Stimulated activated memory B cell treated with anti-CD40 and anti-IgM and Interleukin-4, amounts not matched to agents 10 μg/mL and 1 μg/mL and 100 μg/mL, for 72 hours (primary cell): ENCODE measurements at regions not wholly inside any gene's neighbourhood (a gene's known extent, or its start where the extent isn't known, plus 50 kb on each side); places are given as distances from the start of the nearest gene placed in this dataset.
"Not testable (repeated sequence)": the region's sequence is repeated elsewhere in the genome, so short reads cannot be mapped to it uniquely, and the experiment has no call there.

Experiments used
- ATAC-seq: fragments of 150-1000 bp; cut with Tn5 transposase; 2 replicates; pipeline ENCODE4 v1.10.0; 2021
- H3K27ac Mint-ChIP-seq: one replicate; pipeline ENCODE4 v1.8.0; 2022; ENCODE audit warnings: mild to moderate bottlenecking, mixed read lengths
- H3K27me3 Mint-ChIP-seq: one replicate; pipeline ENCODE4 v1.8.0; 2022; ENCODE audit warnings: mixed read lengths
- H3K36me3 Mint-ChIP-seq: one replicate; pipeline ENCODE4 v1.8.0; 2022; ENCODE audit warnings: mixed read lengths
- H3K4me1 Mint-ChIP-seq: one replicate; pipeline ENCODE4 v1.8.0; 2022; ENCODE audit warnings: mixed read lengths
- H3K4me3 Mint-ChIP-seq: one replicate; pipeline ENCODE4 v1.8.0; 2022; ENCODE audit warnings: mild to moderate bottlenecking, moderate library complexity, mixed read lengths
- H3K9me3 Mint-ChIP-seq: one replicate; pipeline ENCODE4 v1.8.0; 2022; ENCODE audit warnings: mixed read lengths

DNA sequence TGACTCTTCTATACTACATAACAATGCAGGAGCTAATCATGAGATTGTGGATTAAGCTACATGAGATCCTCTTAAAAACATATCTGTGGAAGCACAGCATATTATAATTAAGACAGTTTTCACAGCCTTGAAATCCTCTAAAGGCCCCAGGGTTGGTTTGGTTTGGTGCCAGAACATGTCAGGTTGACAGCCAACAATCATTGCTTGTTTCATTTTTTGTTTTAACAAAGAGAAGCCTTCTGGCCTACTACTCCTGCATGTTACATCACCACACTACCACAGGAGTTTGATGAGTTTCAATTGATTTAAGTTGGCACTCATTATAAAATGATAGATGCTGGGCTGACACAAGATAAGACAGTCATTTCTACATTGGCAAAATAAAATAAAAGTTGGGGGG, 255.9 kb upstream of the ERBB4 start:
- H3K9me3 Mint-ChIP-seq: no peaks in the 10 kb centered on the region
- no peaks in the 10 kb centered on the region for H3K4me1 Mint-ChIP-seq
- H3K27me3 Mint-ChIP-seq: no peaks in the 10 kb centered on the region
- no peak for ATAC-seq
- H3K4me3 Mint-ChIP-seq: no peak overlapping the region
- H3K36me3 Mint-ChIP-seq: no peaks in the 10 kb centered on the region
- no peak overlapping the region for H3K27ac Mint-ChIP-seq

DNA sequence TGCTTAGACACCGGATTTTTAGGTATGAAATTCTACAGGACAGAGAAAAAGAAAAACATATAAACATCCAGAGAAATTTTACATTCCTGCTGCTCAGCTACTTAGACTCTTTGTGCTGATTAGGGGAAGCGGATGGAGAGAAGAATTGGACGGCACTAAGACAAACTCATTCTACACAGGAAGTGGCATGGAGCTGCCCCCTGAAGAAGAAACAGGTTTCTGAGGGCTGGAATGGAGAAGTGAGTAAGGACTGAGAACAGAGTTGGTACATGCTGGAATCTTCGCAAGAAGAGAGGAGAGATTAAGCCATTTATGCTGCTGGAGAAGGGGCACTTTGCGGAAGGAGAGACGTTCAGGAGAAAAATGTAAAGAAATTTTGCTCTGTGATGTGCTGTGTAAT, 253.0 kb upstream of the ERBB4 start:
- H3K36me3 Mint-ChIP-seq: no peaks in the 10 kb centered on the region
- no peak for ATAC-seq
- H3K9me3 Mint-ChIP-seq: no peaks in the 10 kb centered on the region
- H3K27me3 Mint-ChIP-seq: no peaks in the 10 kb centered on the region
- H3K4me1 Mint-ChIP-seq: no peaks in the 10 kb centered on the region
- H3K4me3 Mint-ChIP-seq: no peak overlapping the region
- no peak overlapping the region for H3K27ac Mint-ChIP-seq

DNA sequence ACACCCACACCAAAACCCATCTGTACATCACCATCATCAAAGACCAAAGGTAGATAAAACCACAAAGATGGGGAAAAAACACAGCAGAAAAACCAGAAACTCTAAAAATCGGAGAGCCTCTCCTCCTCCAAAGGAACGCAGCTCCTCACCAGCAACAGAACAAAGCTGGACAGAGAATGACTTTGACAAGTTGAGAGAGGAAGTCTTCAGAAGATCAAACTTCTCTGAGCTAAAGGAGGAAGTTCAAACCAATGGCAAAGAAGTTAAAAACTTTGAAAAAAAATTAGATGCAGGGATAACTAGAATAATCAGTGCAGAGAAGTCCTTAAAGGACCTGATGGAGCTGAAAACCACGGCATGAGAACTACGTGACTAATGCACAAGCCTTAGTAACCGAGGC, 247.5 kb upstream of the ERBB4 start:
- peaks cover 14% of the 10 kb centered on the region for H3K27me3 Mint-ChIP-seq
- not testable (repeated sequence) for ATAC-seq, H3K27ac Mint-ChIP-seq, H3K4me3 Mint-ChIP-seq, H3K4me1 Mint-ChIP-seq, H3K36me3 Mint-ChIP-seq
- peaks cover 10% of the 10 kb centered on the region for H3K9me3 Mint-ChIP-seq

DNA sequence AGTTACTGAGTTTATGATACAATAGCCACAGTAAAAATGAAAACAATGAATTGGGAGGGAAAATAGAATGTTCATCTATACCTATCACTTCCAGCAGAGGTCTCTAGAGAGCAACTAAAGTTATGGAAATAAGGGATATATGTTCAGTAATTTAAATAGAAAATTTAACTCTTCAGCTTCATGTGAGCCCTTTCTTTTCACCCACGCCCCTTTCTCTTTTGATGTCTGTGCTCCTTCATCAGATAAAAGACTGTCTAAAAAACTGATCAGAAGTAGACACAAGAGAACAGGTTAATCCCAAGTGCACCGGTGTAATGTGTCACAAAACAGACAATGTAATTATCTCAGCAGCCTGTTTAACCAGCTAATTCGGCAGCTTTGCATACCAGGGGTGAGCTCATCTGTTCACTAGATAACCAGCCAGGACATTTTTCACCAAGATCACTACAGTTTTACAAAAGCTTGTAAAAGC, 238.5 kb upstream of the ERBB4 start:
- Mint-ChIP-seq H3K27ac (no peak overlapping the region), H3K4me1 (no peaks in the 10 kb centered on the region), H3K36me3 (no peaks in the 10 kb centered on the region), H3K27me3 (no peaks in the 10 kb centered on the region), H3K9me3 (no peaks in the 10 kb centered on the region), H3K4me3 (no peak overlapping the region)
- no peak for ATAC-seq

DNA sequence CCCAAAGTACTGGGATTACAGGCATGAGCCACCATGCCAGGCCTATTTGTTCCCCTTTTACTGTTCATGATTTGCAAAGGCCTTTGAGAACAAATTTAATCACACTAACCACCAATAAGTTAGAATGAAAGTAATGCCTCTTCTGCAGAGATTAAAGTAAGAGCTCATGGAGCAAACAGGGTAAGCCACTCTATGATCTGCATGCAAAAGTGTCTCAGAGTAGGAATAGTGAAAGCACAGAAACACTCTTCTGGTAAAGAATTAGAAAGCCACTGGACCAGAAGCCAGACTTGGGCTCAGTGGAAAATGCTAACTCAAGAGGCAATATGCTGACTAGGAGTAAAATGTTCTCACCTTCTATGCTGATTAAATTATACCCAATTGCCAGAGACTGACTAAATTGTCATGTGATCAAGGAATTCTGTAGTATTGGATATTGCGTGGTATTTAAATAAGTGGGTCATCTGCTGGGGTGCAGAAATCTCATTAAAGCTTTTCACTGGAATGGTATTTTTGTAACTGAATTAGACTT, 235.3 kb upstream of the ERBB4 start:
- Mint-ChIP-seq H3K27ac (no peak overlapping the region), H3K4me1 (no peaks in the 10 kb centered on the region), H3K9me3 (no peaks in the 10 kb centered on the region), H3K27me3 (no peaks in the 10 kb centered on the region), H3K36me3 (no peaks in the 10 kb centered on the region), H3K4me3 (no peak overlapping the region)
- ATAC-seq: no peak

DNA sequence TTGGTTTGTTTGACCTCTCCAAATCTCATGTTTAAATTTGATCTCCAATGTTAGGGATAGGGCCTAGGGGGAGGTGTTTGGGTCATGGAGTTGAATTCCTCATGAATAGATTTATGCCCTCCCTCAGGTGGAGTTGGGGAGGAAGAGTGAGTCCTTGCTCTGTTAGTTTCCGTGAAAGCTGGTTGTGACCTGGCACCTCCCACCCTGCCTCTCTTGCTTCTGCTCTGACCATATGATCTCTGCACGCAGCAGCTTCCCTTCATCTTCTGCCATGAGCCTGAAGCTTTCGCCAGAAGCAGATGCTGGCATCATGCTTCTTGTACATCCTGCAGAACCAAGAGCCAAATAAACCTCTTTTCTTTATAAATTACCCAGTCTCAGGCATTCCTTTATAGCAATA, 231.6 kb upstream of the ERBB4 start:
- no peak overlapping the region for H3K27ac Mint-ChIP-seq
- ATAC-seq: no peak
- H3K36me3 Mint-ChIP-seq: no peaks in the 10 kb centered on the region
- no peaks in the 10 kb centered on the region for H3K27me3 Mint-ChIP-seq
- H3K9me3 Mint-ChIP-seq: no peaks in the 10 kb centered on the region
- no peak overlapping the region for H3K4me3 Mint-ChIP-seq
- no peaks in the 10 kb centered on the region for H3K4me1 Mint-ChIP-seq

DNA sequence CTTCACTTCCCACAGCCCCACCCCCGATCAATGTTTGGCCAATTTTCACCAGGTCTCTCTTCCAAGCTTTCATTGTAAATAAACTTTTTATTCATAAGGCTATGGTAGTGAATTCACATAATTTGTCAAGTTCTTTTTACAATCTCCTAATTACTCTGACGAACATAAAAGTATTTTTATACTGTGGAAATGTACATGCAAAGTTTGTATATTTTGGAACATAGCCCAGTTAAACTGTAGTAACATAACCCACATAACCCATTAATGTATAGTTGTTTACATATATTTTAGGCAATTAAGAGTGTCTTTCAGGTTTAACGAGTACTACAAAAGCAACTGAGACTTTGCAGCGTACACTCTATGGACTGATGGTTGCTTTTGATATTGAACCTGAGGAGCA, 228.3 kb upstream of the ERBB4 start:
- Mint-ChIP-seq H3K4me1 (no peaks in the 10 kb centered on the region), H3K36me3 (no peaks in the 10 kb centered on the region), H3K27ac (no peak overlapping the region)

DNA sequence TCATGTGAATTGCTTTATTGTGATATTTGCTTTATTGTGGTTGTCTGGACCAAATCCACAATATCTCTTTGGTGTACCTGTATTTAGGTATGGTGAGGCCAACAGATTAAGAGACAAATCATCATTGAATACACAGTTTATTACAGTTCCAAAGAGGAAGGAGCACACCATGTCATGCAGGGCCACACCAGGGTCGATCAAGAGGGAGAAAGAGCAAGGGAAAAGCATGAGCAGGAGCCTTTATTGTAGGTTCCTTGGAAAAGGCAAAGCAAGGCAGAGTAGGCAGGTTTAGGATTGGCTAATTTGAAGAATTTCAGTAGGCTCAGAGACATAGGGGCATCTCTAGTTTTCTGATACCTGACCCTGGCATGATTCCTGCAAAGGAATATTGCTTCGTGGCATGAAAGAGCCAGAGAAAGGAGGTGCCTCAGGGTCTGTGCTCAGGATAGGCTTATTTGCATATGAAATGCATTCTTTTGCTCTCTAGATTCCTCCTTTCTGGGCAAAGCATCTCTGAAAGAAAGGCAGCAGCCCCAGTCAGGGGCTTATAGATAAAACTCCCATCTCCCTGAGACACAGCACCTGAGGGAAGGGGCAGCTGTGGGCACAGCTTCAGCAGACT, 214.2 kb upstream of the ERBB4 start:
- Mint-ChIP-seq H3K4me1 (no peaks in the 10 kb centered on the region), H3K9me3 (peaks cover 19% of the 10 kb centered on the region)

More for the DNA sequence above, 228.3 kb upstream of the ERBB4 start:
- Mint-ChIP-seq H3K27me3 (no peaks in the 10 kb centered on the region), H3K4me3 (no peak overlapping the region), H3K9me3 (no peaks in the 10 kb centered on the region)
- no peak for ATAC-seq

DNA sequence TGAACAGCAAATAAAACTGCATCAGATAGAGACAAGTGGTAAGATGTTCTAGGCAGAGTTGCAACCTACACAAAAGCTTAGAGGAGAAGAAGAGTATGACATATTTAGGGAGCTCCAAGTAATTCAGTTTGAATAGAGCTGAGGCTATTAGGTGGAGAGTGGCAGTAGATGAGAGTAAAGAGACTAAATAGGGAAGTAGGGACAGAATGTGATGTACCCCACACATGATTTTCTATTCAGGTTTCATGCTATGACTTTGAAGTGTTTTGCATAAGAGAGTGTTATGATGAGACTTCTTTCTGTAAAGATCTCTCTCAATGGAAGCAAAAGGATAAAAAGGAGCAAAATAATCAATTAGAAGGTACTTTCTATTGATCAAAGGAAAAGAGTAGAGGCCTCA, 206.8 kb upstream of the ERBB4 start:
- peaks cover 8% of the 10 kb centered on the region for H3K27me3 Mint-ChIP-seq
- no peak overlapping the region for H3K27ac Mint-ChIP-seq

More for the DNA sequence above, 214.2 kb upstream of the ERBB4 start:
- Mint-ChIP-seq H3K36me3 (no peaks in the 10 kb centered on the region), H3K27ac (no peak overlapping the region), H3K27me3 (peaks cover 9% of the 10 kb centered on the region), H3K4me3 (no peak overlapping the region)
- ATAC-seq: no peak

DNA sequence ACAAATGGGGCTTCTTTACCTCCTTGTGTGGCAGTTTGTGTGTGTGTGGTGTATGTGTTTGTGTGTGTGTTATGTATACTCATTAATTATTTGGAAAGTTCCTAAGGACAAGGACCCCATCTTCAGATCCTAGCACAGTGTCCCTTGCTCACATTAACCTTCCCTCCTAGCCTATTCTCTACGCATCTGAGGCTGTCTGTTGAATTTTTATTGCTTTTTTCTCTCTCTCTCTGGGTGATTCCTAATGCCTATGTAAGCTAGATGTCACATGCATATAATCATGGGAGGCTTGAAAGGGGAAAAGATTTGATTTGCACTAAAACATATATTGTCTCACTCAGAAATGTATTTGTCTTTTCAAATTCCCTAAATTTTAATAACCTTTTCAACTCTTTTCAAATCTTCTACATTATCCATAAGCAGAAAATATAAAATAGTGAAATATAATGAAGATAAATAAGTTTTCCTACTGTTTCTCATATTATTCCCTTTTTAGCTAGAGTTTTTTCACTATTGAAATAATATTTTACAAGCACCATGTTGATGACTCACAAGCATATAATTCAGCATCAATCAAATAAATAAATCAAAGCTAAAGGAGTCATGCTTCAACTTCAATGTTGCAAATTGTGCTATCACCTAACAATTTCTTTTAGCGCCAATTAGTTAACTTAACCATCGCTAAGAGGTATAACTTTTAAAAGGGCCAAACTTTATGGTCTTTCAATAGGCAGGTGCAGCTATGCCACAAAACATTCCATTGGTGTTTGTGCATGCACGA, 199.0 kb upstream of the ERBB4 start:
- Mint-ChIP-seq H3K9me3 (no peaks in the 10 kb centered on the region), H3K4me3 (no peak overlapping the region), H3K27ac (no peak overlapping the region), H3K36me3 (no peaks in the 10 kb centered on the region), H3K4me1 (no peaks in the 10 kb centered on the region), H3K27me3 (no peaks in the 10 kb centered on the region)
- no peak for ATAC-seq

More for the DNA sequence above, 206.8 kb upstream of the ERBB4 start:
- H3K9me3 Mint-ChIP-seq: no peaks in the 10 kb centered on the region
- H3K4me3 Mint-ChIP-seq: no peak overlapping the region
- no peak for ATAC-seq
- no peaks in the 10 kb centered on the region for H3K36me3 Mint-ChIP-seq
- no peaks in the 10 kb centered on the region for H3K4me1 Mint-ChIP-seq

DNA sequence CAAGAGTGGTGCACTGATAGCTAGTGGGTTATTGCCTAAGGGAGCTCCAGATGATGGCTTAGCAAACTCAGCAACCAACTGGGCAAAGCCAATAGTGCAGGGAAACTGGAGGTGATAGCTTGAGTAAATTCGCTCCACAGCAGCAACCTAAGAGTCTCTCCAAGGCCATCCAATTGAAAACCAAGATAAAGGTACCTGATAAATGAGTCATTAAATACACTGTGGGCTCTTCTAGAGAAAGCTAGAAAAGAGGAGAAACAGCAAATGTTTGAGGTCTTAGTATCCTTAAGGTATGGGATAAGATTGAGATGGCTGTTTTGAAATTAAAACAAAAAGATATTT, 197.8 kb upstream of the ERBB4 start:
- H3K9me3 Mint-ChIP-seq: no peaks in the 10 kb centered on the region
- no peak for ATAC-seq
- H3K27ac Mint-ChIP-seq: no peak overlapping the region
- no peaks in the 10 kb centered on the region for H3K27me3 Mint-ChIP-seq
- no peak overlapping the region for H3K4me3 Mint-ChIP-seq
- no peaks in the 10 kb centered on the region for H3K4me1 Mint-ChIP-seq
- no peaks in the 10 kb centered on the region for H3K36me3 Mint-ChIP-seq

DNA sequence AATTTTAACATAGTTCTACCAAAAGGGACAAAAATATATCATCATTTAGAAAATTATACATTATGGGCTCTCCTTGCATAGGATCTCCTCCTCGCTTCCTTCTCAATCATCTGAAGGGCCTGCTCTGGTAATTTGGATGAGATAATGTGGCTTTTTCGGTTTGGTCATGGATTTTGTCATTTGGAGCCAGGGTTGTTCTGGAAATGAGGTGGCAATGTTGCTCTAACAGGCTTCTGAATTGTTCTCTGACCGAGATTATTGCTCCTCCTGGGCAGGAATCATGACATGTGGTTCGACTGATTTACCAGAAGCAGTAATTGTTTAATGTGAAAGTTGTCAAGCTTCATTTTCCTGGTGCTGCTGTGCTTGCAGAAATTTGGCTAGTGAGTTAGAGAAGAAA, 194.7 kb upstream of the ERBB4 start:
- Mint-ChIP-seq H3K27ac (no peak overlapping the region), H3K27me3 (no peaks in the 10 kb centered on the region), H3K36me3 (no peaks in the 10 kb centered on the region), H3K4me3 (no peak overlapping the region), H3K4me1 (no peaks in the 10 kb centered on the region), H3K9me3 (no peaks in the 10 kb centered on the region)
- no peak for ATAC-seq

DNA sequence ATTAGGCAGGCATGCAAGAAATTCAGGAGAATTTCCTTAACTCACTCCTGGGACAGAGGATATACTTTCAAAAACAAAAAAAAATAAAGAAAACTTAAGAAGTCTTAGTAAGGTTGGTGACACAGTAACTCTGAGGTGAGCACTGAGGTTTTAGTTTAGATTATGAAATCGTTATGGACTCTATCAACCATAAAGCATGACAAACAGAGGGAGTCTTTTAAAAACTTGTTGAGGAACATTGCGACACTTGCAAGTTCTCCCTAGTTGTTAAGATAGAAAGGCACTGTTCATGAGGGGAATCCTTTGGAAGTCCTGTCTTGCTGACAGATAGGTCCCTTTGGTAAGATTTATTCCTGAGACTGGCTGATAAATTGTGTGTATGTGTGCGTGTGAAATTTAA, 194.3 kb upstream of the ERBB4 start:
- Mint-ChIP-seq H3K4me3 (no peak overlapping the region), H3K27me3 (no peaks in the 10 kb centered on the region), H3K27ac (no peak overlapping the region), H3K9me3 (no peaks in the 10 kb centered on the region), H3K4me1 (no peaks in the 10 kb centered on the region), H3K36me3 (no peaks in the 10 kb centered on the region)
- no peak for ATAC-seq

DNA sequence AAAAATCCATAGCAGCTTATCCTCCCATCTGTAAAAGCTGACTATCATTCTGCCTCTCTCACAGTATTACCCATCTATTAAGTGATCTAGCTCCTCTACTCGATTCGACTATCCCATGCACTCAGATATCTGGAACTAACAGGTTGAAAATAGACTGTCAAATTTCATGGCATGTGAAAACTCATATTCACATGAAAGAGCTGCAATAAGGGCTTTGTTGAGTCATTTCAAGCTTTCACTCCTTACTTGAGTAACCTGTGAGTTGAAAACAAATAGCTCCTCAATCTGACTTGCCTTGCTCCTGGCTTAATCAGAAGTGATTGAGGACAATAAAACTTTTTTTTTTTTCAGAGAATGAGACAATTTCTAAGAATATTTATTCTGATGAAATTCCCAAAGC, 192.4 kb upstream of the ERBB4 start:
- no peak overlapping the region for H3K4me3 Mint-ChIP-seq
- no peak for ATAC-seq
- no peaks in the 10 kb centered on the region for H3K27me3 Mint-ChIP-seq
- H3K4me1 Mint-ChIP-seq: no peaks in the 10 kb centered on the region
- H3K27ac Mint-ChIP-seq: no peak overlapping the region
- H3K9me3 Mint-ChIP-seq: no peaks in the 10 kb centered on the region
- H3K36me3 Mint-ChIP-seq: no peaks in the 10 kb centered on the region

DNA sequence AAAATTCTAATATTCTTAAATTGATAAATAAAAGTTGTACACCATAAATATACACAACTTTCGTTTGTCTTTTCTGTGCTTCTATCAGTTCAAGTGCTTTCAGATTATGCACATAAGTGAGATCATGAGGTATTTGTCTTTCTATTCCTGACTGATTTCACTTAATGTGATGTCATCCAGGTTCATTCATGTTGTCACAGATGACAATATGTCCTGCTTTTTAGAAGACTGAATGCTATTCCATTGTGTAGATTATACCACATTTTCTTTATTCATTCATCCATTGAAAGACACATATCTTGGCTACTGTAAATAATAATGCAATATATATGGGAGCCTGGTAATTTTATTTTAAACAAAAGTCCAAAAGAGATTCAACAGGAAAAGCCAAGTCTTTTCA, 190.1 kb upstream of the ERBB4 start:
- no peak for ATAC-seq
- no peaks in the 10 kb centered on the region for H3K4me1 Mint-ChIP-seq
- H3K36me3 Mint-ChIP-seq: no peaks in the 10 kb centered on the region
- no peak overlapping the region for H3K4me3 Mint-ChIP-seq
- no peaks in the 10 kb centered on the region for H3K9me3 Mint-ChIP-seq
- no peaks in the 10 kb centered on the region for H3K27me3 Mint-ChIP-seq
- H3K27ac Mint-ChIP-seq: no peak overlapping the region

DNA sequence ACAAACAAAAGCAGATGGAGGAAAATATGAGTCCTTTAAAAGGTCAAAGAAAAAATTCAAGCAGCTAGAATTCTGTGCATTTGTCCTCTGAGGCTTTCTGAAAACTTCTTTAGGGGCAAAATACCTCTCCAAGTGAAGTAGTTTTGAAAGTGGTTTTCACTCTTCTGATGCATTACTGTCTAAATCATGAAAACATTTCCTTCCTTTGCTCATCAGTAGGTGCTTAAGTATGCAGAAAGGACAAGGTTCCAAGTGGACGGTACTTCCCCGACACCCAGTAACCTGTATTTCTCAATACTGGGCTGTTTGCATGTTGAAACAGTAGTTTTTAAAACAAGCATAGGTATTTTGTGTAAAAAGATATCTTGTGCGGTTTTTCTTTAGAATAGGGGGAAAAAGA, 189.1 kb upstream of the ERBB4 start:
- no peak overlapping the region for H3K27ac Mint-ChIP-seq
- H3K4me1 Mint-ChIP-seq: no peaks in the 10 kb centered on the region
- H3K27me3 Mint-ChIP-seq: no peaks in the 10 kb centered on the region
- no peak for ATAC-seq
- H3K36me3 Mint-ChIP-seq: no peaks in the 10 kb centered on the region
- H3K9me3 Mint-ChIP-seq: no peaks in the 10 kb centered on the region
- no peak overlapping the region for H3K4me3 Mint-ChIP-seq
